GM12891 (cell line): ENCODE measurements at regions not wholly inside any gene's neighbourhood (a gene's known extent, or its start where the extent isn't known, plus 50 kb on each side); places are given as distances from the start of the nearest gene placed in this dataset.

ENCODE experiments used
- PAX5 ChIP-seq: IDR thresholded peaks from 2 replicates; pipeline ENCODE4 v1.6.1; 2011; ENCODE audit warnings: low read length, moderate library complexity, mild to moderate bottlenecking; ENCODE audit not compliant: insufficient read depth, severe bottlenecking
- POLR2A ChIP-seq: IDR thresholded peaks from 2 replicates; pipeline ENCODE4 v1.6.1; 2011; ENCODE audit warnings: low read depth, low read length, control low read depth
- POLR2AphosphoS5 ChIP-seq: IDR thresholded peaks from 2 replicates; pipeline ENCODE4 v1.6.1; 2011; ENCODE audit warnings: low read depth, low read length, control low read depth
- POU2F2 ChIP-seq: IDR thresholded peaks from 2 replicates; pipeline ENCODE4 v1.6.1; 2011; ENCODE audit warnings: low read depth, mild to moderate bottlenecking, control low read depth, low read length, moderate library complexity
- TAF1 ChIP-seq: IDR thresholded peaks from 2 replicates; pipeline ENCODE4 v1.6.1; 2011; ENCODE audit warnings: low read depth, low read length, control low read depth

- TF ChIP-seq POLR2A, result no peak
- TF ChIP-seq POU2F2, result no peak
- TF ChIP-seq POLR2AphosphoS5, result no peak
- TF ChIP-seq TAF1, result no peak
- no peak for TF ChIP-seq PAX5
Observed at GRCh38 chr3:117302428-117302827, 592.8 kb downstream of the TUSC7 start.
